ENCODE measurements at regions not wholly inside any gene's neighbourhood (a gene's known extent, or its start where the extent isn't known, plus 50 kb on each side); places are given as distances from the start of the nearest gene placed in this dataset.

- no peak for TF ChIP-seq CTCF (IDR thresholded peaks at IDR 0.05; ENCODE audit: low read depth, low read length)
- DNase-seq (ENCODE audit: extremely low read depth, low read depth) = no peak
These were observed 150.3 kb upstream of the MMADHC start for GRCh38 chr2:149737896-149738295.

GRCh38 chr2:149735237-149735958 is 147.8 kb upstream of the MMADHC start:
- TF ChIP-seq CTCF (IDR thresholded peaks at IDR 0.05; ENCODE audit: low read depth, low read length) = no peak

GRCh38 chr2:149733936-149734685 is 146.5 kb upstream of the MMADHC start:
- no peak for DNase-seq (ENCODE audit: extremely low read depth, low read depth)
- TF ChIP-seq CTCF (IDR thresholded peaks at IDR 0.05; ENCODE audit: low read depth, low read length) = no peak

More at GRCh38 chr2:149735237-149735958, 147.8 kb upstream of the MMADHC start:
- no peak for DNase-seq (ENCODE audit: extremely low read depth, low read depth)

GRCh38 chr2:149732730-149733290 is 145.2 kb upstream of the MMADHC start:
- DNase-seq (ENCODE audit: extremely low read depth, low read depth) = no peak
- no peak for TF ChIP-seq CTCF (IDR thresholded peaks at IDR 0.05; ENCODE audit: low read depth, low read length)

GRCh38 chr2:149732001-149732685 is 144.6 kb upstream of the MMADHC start:
- no peak for DNase-seq (ENCODE audit: extremely low read depth, low read depth)
- TF ChIP-seq CTCF (IDR thresholded peaks at IDR 0.05; ENCODE audit: low read depth, low read length) = no peak

GRCh38 chr2:149731079-149731478 is 143.5 kb upstream of the MMADHC start:
- DNase-seq (ENCODE audit: extremely low read depth, low read depth) = no peak
- no peak for TF ChIP-seq CTCF (IDR thresholded peaks at IDR 0.05; ENCODE audit: low read depth, low read length)
